Fibroblast of villous mesenchyme (primary cell): ENCODE measurements at regions not wholly inside any gene's neighbourhood (a gene's known extent, or its start where the extent isn't known, plus 50 kb on each side); places are given as distances from the start of the nearest gene placed in this dataset.
"Not testable (repeated sequence)": the region's sequence is repeated elsewhere in the genome, so short reads cannot be mapped to it uniquely, and the experiment has no call there.

Experiments used
- DNase-seq: peaks from one replicate; pipeline ENCODE4 v3.0.0-alpha.2; 2010; ENCODE audit warnings: low read depth
- H3K4me3 ChIP-seq: 2 replicates; pipeline ENCODE4 v1.5.1; 2011; ENCODE audit warnings: low read depth, mild to moderate bottlenecking, low read length
- CTCF ChIP-seq: IDR thresholded peaks from 2 replicates; pipeline ENCODE4 v1.5.1; 2012; ENCODE audit warnings: low read depth, mild to moderate bottlenecking, low read length; ENCODE audit not compliant: insufficient read depth

GRCh38 chr2:166766220-166766619, 122.1 kb upstream of the XIRP2 start:
- no peak overlapping the region for H3K4me3 ChIP-seq
- no peak for DNase-seq
- TF ChIP-seq CTCF, result no peak

- no peak for DNase-seq
Observed at GRCh38 chr2:166765141-166765540, 123.1 kb upstream of the XIRP2 start.

GRCh38 chr2:166764702-166765101, 123.6 kb upstream of the XIRP2 start:
- no peak for DNase-seq
- TF ChIP-seq CTCF, result no peak
- no peak overlapping the region for H3K4me3 ChIP-seq

More at GRCh38 chr2:166765141-166765540, 123.1 kb upstream of the XIRP2 start:
- TF ChIP-seq CTCF, result no peak
- no peak overlapping the region for H3K4me3 ChIP-seq

GRCh38 chr2:166764216-166764615, 124.1 kb upstream of the XIRP2 start:
- no peak for DNase-seq
- no peak for TF ChIP-seq CTCF

GRCh38 chr2:166762746-166763145, 125.5 kb upstream of the XIRP2 start:
- no peak overlapping the region for H3K4me3 ChIP-seq
- DNase-seq, result no peak
- no peak for TF ChIP-seq CTCF

More at GRCh38 chr2:166764216-166764615, 124.1 kb upstream of the XIRP2 start:
- H3K4me3 ChIP-seq, result no peak overlapping the region

- H3K4me3 ChIP-seq, result no peak overlapping the region
- DNase-seq, result no peak
- TF ChIP-seq CTCF, result no peak
Observed at GRCh38 chr2:166758956-166759355, 129.3 kb upstream of the XIRP2 start.

- no peak for TF ChIP-seq CTCF
- no peak for DNase-seq
- no peak overlapping the region for H3K4me3 ChIP-seq
Observed at GRCh38 chr2:166750624-166751023, 137.7 kb upstream of the XIRP2 start.

GRCh38 chr2:166744117-166744516, 144.2 kb upstream of the XIRP2 start:
- H3K4me3 ChIP-seq, DNase-seq: not testable (repeated sequence)

- not testable (repeated sequence) for DNase-seq, H3K4me3 ChIP-seq
Observed at GRCh38 chr2:166743482-166743881, 144.8 kb upstream of the XIRP2 start.
